Endothelial cell of umbilical vein (primary cell): ENCODE measurements at regions not wholly inside any gene's neighbourhood (a gene's known extent, or its start where the extent isn't known, plus 50 kb on each side); places are given as distances from the start of the nearest gene placed in this dataset.

Experiments
- BruUV-seq: library from RNA; stranded (reverse); fragments of 400-500 nt; replicated peaks from 2 replicates; lab custom pipeline; 2021; lab: Mats Ljungman, UMichigan
- CTCF ChIA-PET: fragments of 300-600, 350-600 bp; sonication (Branson Sonifier 250); formaldehyde crosslinking; loops from one replicate; lab custom pipeline; 2021; ENCODE audit warnings: antibody characterized with exemption, inconsistent platforms; lab: Charles Lee
- POLR2A ChIA-PET: fragments of 300-600, 350-600 bp; sonication (Branson Sonifier 250); formaldehyde crosslinking; loops from one replicate; lab custom pipeline; 2021; ENCODE audit warnings: antibody characterized with exemption, inconsistent platforms; lab: Charles Lee
- DNase-seq: peaks from one replicate; pipeline ENCODE4 v3.0.0-alpha.2; 2011; ENCODE audit warnings: low read depth, low spot score
- FAIRE-seq: peaks from 2 replicates; lab custom pipeline; 2011; peaks lifted over from hg19 to GRCh38; lab: Jason Lieb, UNC
- H2AFZ ChIP-seq: 2 replicates; pipeline ENCODE4 v1.6.0; 2012; ENCODE audit warnings: low read depth, low read length, control low read depth, inconsistent platforms
- H3K27ac ChIP-seq: 2 replicates; pipeline ENCODE4 v1.5.1; 2011; ENCODE audit warnings: low read depth, mild to moderate bottlenecking, control low read depth, low read length, moderate library complexity; ENCODE audit not compliant: insufficient read depth
- H3K27me3 ChIP-seq, 2 experiments: 2 replicates each; pipeline versions ENCODE4 v1.6.0 to v1.6.1; 2011; ENCODE audit warnings: low read length in 2 of 2, mixed read lengths in 1 of 2; ENCODE audit not compliant: control insufficient read depth in 2 of 2, insufficient read depth in 2 of 2
- H3K36me3 ChIP-seq, 2 experiments: 2 replicates in 1 of 2; 3 replicates in 1 of 2; pipeline ENCODE4 v1.5.1; 2011; ENCODE audit warnings: low read length in 2 of 2, mild to moderate bottlenecking in 1 of 2, moderate library complexity in 1 of 2; ENCODE audit not compliant: control insufficient read depth in 2 of 2, insufficient read depth in 2 of 2; ENCODE audit errors: extremely low read depth in 1 of 2
- H3K4me1 ChIP-seq: 3 replicates; pipeline ENCODE4 v1.5.1; 2011; ENCODE audit warnings: mild to moderate bottlenecking, low read length; ENCODE audit not compliant: control insufficient read depth, insufficient read depth; ENCODE audit errors: extremely low read depth
- H3K4me2 ChIP-seq: 2 replicates; pipeline ENCODE4 v1.6.1; 2011; ENCODE audit warnings: low read length, control low read depth, mixed read lengths; ENCODE audit not compliant: insufficient read depth
- H3K4me3 ChIP-seq, 3 experiments: fragments of 200-600 bp in 1 of 3; sonication (generic), shearing (Covaris generic) in 1 of 3; replicated peaks in 1 of 3; 2 replicates each; pipeline ENCODE4 v1.5.1; 2011 to 2016; ENCODE audit warnings: control low read depth in 3 of 3, low read length in 3 of 3, mild to moderate bottlenecking in 2 of 3, inconsistent platforms in 1 of 3, low read depth in 1 of 3, moderate library complexity in 1 of 3; ENCODE audit not compliant: insufficient read depth in 1 of 3
- H3K79me2 ChIP-seq: 2 replicates; pipeline ENCODE4 v1.6.0; 2012; ENCODE audit warnings: low read length, inconsistent platforms; ENCODE audit not compliant: control insufficient read depth, insufficient read depth
- H3K9ac ChIP-seq: replicated peaks from 2 replicates; pipeline ENCODE3; 2011; ENCODE audit warnings: low read length, control low read depth; ENCODE audit not compliant: insufficient read depth; ENCODE audit errors: extremely low read depth
- H3K9me1 ChIP-seq: replicated peaks from 3 replicates; pipeline ENCODE4 v1.6.0; 2011; ENCODE audit warnings: mild to moderate bottlenecking, low read length; ENCODE audit not compliant: control insufficient read depth, insufficient read depth; ENCODE audit errors: extremely low read depth
- H3K9me3 ChIP-seq: replicated peaks from 2 replicates; pipeline ENCODE4 v1.5.1; 2012; ENCODE audit warnings: low read length, inconsistent platforms; ENCODE audit not compliant: control insufficient read depth, insufficient read depth
- H4K20me1 ChIP-seq: replicated peaks from 2 replicates; pipeline ENCODE3; 2011; ENCODE audit warnings: mild to moderate bottlenecking, low read length; ENCODE audit not compliant: control insufficient read depth, insufficient read depth; ENCODE audit errors: extremely low read depth
- EZH2 ChIP-seq: IDR thresholded peaks from 2 replicates; pipeline ENCODE4 v1.6.1; 2012; ENCODE audit warnings: borderline replicate concordance, low read depth, mild to moderate bottlenecking, moderate library complexity, low read length, inconsistent platforms; ENCODE audit not compliant: severe bottlenecking
- FOS ChIP-seq: IDR thresholded peaks from 2 replicates; pipeline ENCODE4 v1.6.1; 2011; ENCODE audit warnings: mild to moderate bottlenecking, low read length, moderate library complexity, borderline replicate concordance; ENCODE audit not compliant: insufficient read depth
- GATA2 ChIP-seq: IDR thresholded peaks from 2 replicates; pipeline ENCODE4 v1.7.0; 2011; ENCODE audit warnings: low read depth, mild to moderate bottlenecking, moderate library complexity, mixed read lengths, low read length; ENCODE audit not compliant: insufficient read length, insufficient read depth
- MYC ChIP-seq: IDR thresholded peaks from one replicate; pipeline ENCODE4 v1.6.1; 2011; ENCODE audit warnings: mild to moderate bottlenecking, low read depth, low read length
- POLR2A ChIP-seq: IDR thresholded peaks from 2 replicates; pipeline ENCODE4 v1.6.1; 2012; ENCODE audit warnings: low read depth, mild to moderate bottlenecking, control low read depth, low read length
- POLR2AphosphoS5 ChIP-seq: IDR thresholded peaks from 2 replicates; pipeline ENCODE4 v1.6.1; 2012; ENCODE audit warnings: low read depth, mild to moderate bottlenecking, control low read depth, low read length, moderate library complexity; ENCODE audit not compliant: insufficient read depth
- dilution Hi-C: fragments of 300-500 bp; cut with MboI; formaldehyde crosslinking; loops from one replicate; pipeline ENCODE4 v1.15.0; 2019; ENCODE audit warnings: low sequenced_read_pairs; ENCODE audit not compliant: extremely low pct_ligation_motif_present
- intact Hi-C: fragments of 100-400 bp; cut with micrococcal nuclease; formaldehyde crosslinking; loops from one replicate; pipeline ENCODE4 v1.10.0; 2022
- TF ChIP-seq, protein P1 (sequence below): IDR thresholded peaks from 2 replicates; pipeline ENCODE4 v1.6.1; 2011; ENCODE audit not compliant: insufficient read depth, insufficient read length
- TF ChIP-seq, protein P2 (sequence below), 2 donors: IDR thresholded peaks; 1 replicate in 1 of 2; 2 replicates in 1 of 2; pipeline ENCODE4 v1.5.1; 2011; ENCODE audit warnings: low read length in 2 of 2, mild to moderate bottlenecking in 2 of 2, moderate library complexity in 2 of 2, control low read depth in 1 of 2, inconsistent platforms in 1 of 2, low read depth in 1 of 2; ENCODE audit not compliant: insufficient read depth in 1 of 2; ENCODE audit errors: extremely low read depth in 1 of 2

DNA sequence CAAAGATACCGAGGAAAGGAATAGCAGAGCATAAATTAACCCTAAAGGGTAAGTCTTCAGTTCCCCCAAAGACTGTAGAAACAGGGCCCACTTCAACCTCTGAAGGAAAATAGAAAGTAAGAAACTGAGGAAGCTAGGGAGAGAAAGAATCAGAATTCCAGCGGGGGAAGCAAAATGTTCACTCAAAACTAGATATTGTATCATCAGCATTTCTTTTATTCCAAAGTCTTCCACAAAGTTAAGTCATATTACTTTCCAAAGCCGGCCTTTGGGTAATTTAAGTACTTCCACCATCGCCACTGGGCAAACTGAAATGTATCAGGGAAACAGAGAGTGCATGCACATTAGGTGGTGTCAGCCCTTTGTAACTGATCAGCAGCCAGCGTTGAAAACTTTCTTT lies 88.3 kb downstream of the RSL24D1 start:
- no peak for TF ChIP-seq GATA2
- TF ChIP-seq, protein P1, sequence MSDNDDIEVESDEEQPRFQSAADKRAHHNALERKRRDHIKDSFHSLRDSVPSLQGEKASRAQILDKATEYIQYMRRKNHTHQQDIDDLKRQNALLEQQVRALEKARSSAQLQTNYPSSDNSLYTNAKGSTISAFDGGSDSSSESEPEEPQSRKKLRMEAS, result no peak
- no peak for TF ChIP-seq POLR2A
- no peak for TF ChIP-seq FOS
- TF ChIP-seq, protein P2, sequence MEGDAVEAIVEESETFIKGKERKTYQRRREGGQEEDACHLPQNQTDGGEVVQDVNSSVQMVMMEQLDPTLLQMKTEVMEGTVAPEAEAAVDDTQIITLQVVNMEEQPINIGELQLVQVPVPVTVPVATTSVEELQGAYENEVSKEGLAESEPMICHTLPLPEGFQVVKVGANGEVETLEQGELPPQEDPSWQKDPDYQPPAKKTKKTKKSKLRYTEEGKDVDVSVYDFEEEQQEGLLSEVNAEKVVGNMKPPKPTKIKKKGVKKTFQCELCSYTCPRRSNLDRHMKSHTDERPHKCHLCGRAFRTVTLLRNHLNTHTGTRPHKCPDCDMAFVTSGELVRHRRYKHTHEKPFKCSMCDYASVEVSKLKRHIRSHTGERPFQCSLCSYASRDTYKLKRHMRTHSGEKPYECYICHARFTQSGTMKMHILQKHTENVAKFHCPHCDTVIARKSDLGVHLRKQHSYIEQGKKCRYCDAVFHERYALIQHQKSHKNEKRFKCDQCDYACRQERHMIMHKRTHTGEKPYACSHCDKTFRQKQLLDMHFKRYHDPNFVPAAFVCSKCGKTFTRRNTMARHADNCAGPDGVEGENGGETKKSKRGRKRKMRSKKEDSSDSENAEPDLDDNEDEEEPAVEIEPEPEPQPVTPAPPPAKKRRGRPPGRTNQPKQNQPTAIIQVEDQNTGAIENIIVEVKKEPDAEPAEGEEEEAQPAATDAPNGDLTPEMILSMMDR (IDR thresholded peaks at IDR 0.05; ENCODE audit: extremely low read depth in 1 of 2, insufficient read depth in 1 of 2, low read depth in 1 of 2, low read length in 2 of 2), result no peak
- no peak for TF ChIP-seq MYC
- TF ChIP-seq EZH2, result no peak
- TF ChIP-seq POLR2AphosphoS5, result no peak
- ChIA-PET CTCF (interaction anchor here (0.6 to 3.0 kb wide), 10 partner anchors 9 to 1314 kb away, joined by 3 to 15 read pairs (median 4); no protein-coding TSS in a partner anchor), POLR2A (no interaction called here)
- Histone ChIP-seq H3K4me2 (no peak overlapping the region), H3K9ac (no peak overlapping the region), H3K4me3 (no peak overlapping the region), H2AFZ (no peak overlapping the region), H3K79me2 (no peaks in the 10 kb centered on the region), H3K27me3 (no peaks in the 10 kb centered on the region), H3K9me1 (no peaks in the 10 kb centered on the region), H3K9me3 (no peaks in the 10 kb centered on the region), H4K20me1 (no peaks in the 10 kb centered on the region), H3K36me3 (no peaks in the 10 kb centered on the region), H3K27ac (no peak overlapping the region), H3K4me1 (no peaks in the 10 kb centered on the region)
- DNase-seq, result no peak
- dilution Hi-C loops (no loop called here), intact Hi-C loops (loop anchor here (2.0 to 5.0 kb wide), 2 partner anchors 1026 to 1301 kb away; no protein-coding TSS in a partner anchor)
- FAIRE-seq, result no peak
- no TSS peak for BruUV-seq
